Stimulated activated CD8-positive, alpha-beta memory T cell treated with anti-CD3 and anti-CD28 coated beads, Interleukin-7, amount 100 ng/mL, for 48 hours (primary cell): ENCODE measurements at regions not wholly inside any gene's neighbourhood (a gene's known extent, or its start where the extent isn't known, plus 50 kb on each side); places are given as distances from the start of the nearest gene placed in this dataset.

ENCODE experiments used
- DNase-seq, 2 donors: peaks; one replicate each; pipeline ENCODE4 v3.0.0-alpha.2; 2020; ENCODE audit warnings: low read depth in 1 of 2; ENCODE audit errors: extremely low read depth in 1 of 2

- DNase-seq = no peak
Observed at GRCh38 chr2:6054161-6054671, 362.0 kb downstream of the SOX11 start.

- no peak for DNase-seq
Observed at GRCh38 chr2:6060992-6061663, 368.9 kb downstream of the SOX11 start.

GRCh38 chr2:6064757-6065156, 372.6 kb downstream of the SOX11 start:
- DNase-seq = no peak

- no peak for DNase-seq
Observed at GRCh38 chr2:6065703-6066102, 373.5 kb downstream of the SOX11 start.

GRCh38 chr2:6067089-6067488, 374.9 kb downstream of the SOX11 start:
- DNase-seq = no peak

GRCh38 chr2:6067806-6068205, 375.6 kb downstream of the SOX11 start:
- no peak for DNase-seq

GRCh38 chr2:6068429-6068828, 376.2 kb downstream of the SOX11 start:
- DNase-seq = no peak

- DNase-seq = no peak
Observed at GRCh38 chr2:6069381-6069780, 377.2 kb downstream of the SOX11 start.

GRCh38 chr2:6071519-6071918, 379.3 kb downstream of the SOX11 start:
- no peak for DNase-seq

GRCh38 chr2:6072276-6072675, 380.1 kb downstream of the SOX11 start:
- DNase-seq = no peak

- no peak for DNase-seq
Observed at GRCh38 chr2:6072768-6073167, 380.6 kb downstream of the SOX11 start.

- DNase-seq = no peak
Observed at GRCh38 chr2:6073191-6074088, 381.3 kb downstream of the SOX11 start.

- DNase-seq = no peak
Observed at GRCh38 chr2:6074089-6074643, 382.0 kb downstream of the SOX11 start.

- no peak for DNase-seq
Observed at GRCh38 chr2:6077585-6077984, 385.4 kb downstream of the SOX11 start.

GRCh38 chr2:6078414-6078813, 386.2 kb downstream of the SOX11 start:
- no peak for DNase-seq

- DNase-seq = no peak
Observed at GRCh38 chr2:6079405-6079804, 387.2 kb downstream of the SOX11 start.

GRCh38 chr2:6080932-6081753, 389.0 kb downstream of the SOX11 start:
- no peak for DNase-seq

- no peak for DNase-seq
Observed at GRCh38 chr2:6081955-6082624, 389.9 kb downstream of the SOX11 start.

- no peak for DNase-seq
Observed at GRCh38 chr2:6082625-6083018, 390.4 kb downstream of the SOX11 start.

GRCh38 chr2:6083136-6083535, 391.0 kb downstream of the SOX11 start:
- DNase-seq = no peak
